PFSK-1 (cell line): ENCODE measurements at regions not wholly inside any gene's neighbourhood (a gene's known extent, or its start where the extent isn't known, plus 50 kb on each side); places are given as distances from the start of the nearest gene placed in this dataset.

Experiments
- POLR2AphosphoS5 ChIP-seq: IDR thresholded peaks from 2 replicates; pipeline ENCODE4 v1.6.1; 2012; ENCODE audit warnings: low read depth, mild to moderate bottlenecking, control low read depth, low read length, moderate library complexity
- REST ChIP-seq, 2 experiments: IDR thresholded peaks; 2 replicates each; pipeline versions ENCODE4 v1.6.1 to v1.8.0; 2011 to 2012; ENCODE audit warnings: low read depth in 2 of 2, low read length in 2 of 2, control low read depth in 1 of 2, inconsistent platforms in 1 of 2, mild to moderate bottlenecking in 1 of 2, moderate library complexity in 1 of 2; ENCODE audit not compliant: insufficient read depth in 1 of 2
- TAF1 ChIP-seq: IDR thresholded peaks from 2 replicates; pipeline ENCODE4 v1.6.1; 2012; ENCODE audit warnings: low read length, control low read depth, borderline replicate concordance; ENCODE audit not compliant: insufficient read depth

- TF ChIP-seq POLR2AphosphoS5 (no peak), REST (IDR thresholded peaks at IDR 0.05; ENCODE audit: insufficient read depth in 1 of 2, low read depth in 2 of 2, low read length in 2 of 2) (no peak), TAF1 (no peak)
These were observed 1439.2 kb downstream of the ZPLD1 start for GRCh38 chr3:103873897-103874545.
